HepG2 (cell line): ENCODE measurements at regions not wholly inside any gene's neighbourhood (a gene's known extent, or its start where the extent isn't known, plus 50 kb on each side); places are given as distances from the start of the nearest gene placed in this dataset.

Experiments
- ATAC-seq: fragments of 200-7000 bp; cut with Tn5 transposase; 3 replicates; pipeline ENCODE4 v1.9.1; 2020; ENCODE audit warnings: mild to moderate bottlenecking, moderate library complexity
- BruUV-seq: library from RNA; stranded (reverse); fragments of 400-500 nt; replicated peaks from 2 replicates; lab custom pipeline; 2021; lab: Mats Ljungman, UMichigan
- CTCF ChIA-PET: fragments of 300-600 bp; formaldehyde crosslinking; extraction: SDS; loops from one replicate; lab custom pipeline; 2021; ENCODE audit warnings: low total read pairs, inconsistent platforms, low intra/inter-chr PET ratio; lab: Yijun Ruan, JAX
- POLR2A ChIA-PET: fragments of 350-600 bp; sonication (Branson Sonifier 250); formaldehyde crosslinking; loops from one replicate; lab custom pipeline; 2020; ENCODE audit warnings: antibody characterized with exemption, inconsistent platforms; lab: Yijun Ruan, JAX
- DNase-seq: peaks from one replicate; pipeline ENCODE4 v3.0.0-alpha.2; 2015; ENCODE audit warnings: low spot score
- FAIRE-seq: peaks from 3 replicates; lab custom pipeline; 2011; peaks lifted over from hg19 to GRCh38; lab: Jason Lieb, UNC
- H2AFZ ChIP-seq: one replicate; pipeline ENCODE4 v1.6.1; 2011; ENCODE audit warnings: low read length, inconsistent platforms
- H3K27ac ChIP-seq: fragments of 300-600 bp; 3 replicates; pipeline ENCODE4 v1.8.0; 2011; ENCODE audit warnings: mixed run types, mild to moderate bottlenecking, mixed read lengths, low read length, inconsistent platforms; ENCODE audit not compliant: insufficient read depth; ENCODE audit errors: extremely low read length
- H3K27me3 ChIP-seq, 2 experiments: fragments of 200-600 bp in 1 of 2; 2 replicates in 1 of 2; 3 replicates in 1 of 2; pipeline versions ENCODE4 v1.6.0 to v1.8.0; 2011; ENCODE audit warnings: low read length in 2 of 2, mild to moderate bottlenecking in 2 of 2, moderate library complexity in 2 of 2, inconsistent platforms in 1 of 2; ENCODE audit not compliant: insufficient read depth in 2 of 2, control insufficient read depth in 1 of 2
- H3K36me3 ChIP-seq, 2 experiments: fragments of 200-600 bp in 1 of 2; replicated peaks in 1 of 2; 2 replicates in 1 of 2; 3 replicates in 1 of 2; pipeline versions ENCODE4 v1.5.1 to v1.8.0; 2011; ENCODE audit warnings: low read length in 2 of 2, inconsistent platforms in 1 of 2; ENCODE audit not compliant: insufficient read depth in 2 of 2, control insufficient read depth in 1 of 2
- H3K4me1 ChIP-seq: 2 replicates; pipeline ENCODE4 v1.5.1; 2012; ENCODE audit warnings: low read length, inconsistent platforms; ENCODE audit not compliant: insufficient read depth
- H3K4me2 ChIP-seq: 2 replicates; pipeline ENCODE4 v1.6.0; 2011; ENCODE audit warnings: low read depth, low read length, inconsistent platforms
- H3K4me3 ChIP-seq, 3 experiments: fragments of 200-600 bp in 1 of 3; sonication (generic), shearing (Covaris generic) in 1 of 3; replicated peaks in 1 of 3; 2 replicates each; pipeline ENCODE4 v1.5.1; 2011 to 2016; ENCODE audit warnings: low read length in 3 of 3, inconsistent platforms in 2 of 3, low read depth in 2 of 3, mild to moderate bottlenecking in 2 of 3, control low read depth in 1 of 3, mixed read lengths in 1 of 3; ENCODE audit not compliant: insufficient read depth in 1 of 3
- H3K79me2 ChIP-seq: one replicate; pipeline ENCODE4 v1.6.1; 2011; ENCODE audit warnings: low read length, inconsistent platforms; ENCODE audit not compliant: insufficient read depth
- H3K9ac ChIP-seq: 2 replicates; pipeline ENCODE4 v1.6.0; 2011; ENCODE audit warnings: mild to moderate bottlenecking, low read depth, low read length, inconsistent platforms; ENCODE audit not compliant: insufficient read depth
- H3K9me3 ChIP-seq: 2 replicates; pipeline ENCODE4 v1.5.1; 2012; ENCODE audit warnings: mild to moderate bottlenecking, low read length
- H4K20me1 ChIP-seq: 2 replicates; pipeline ENCODE4 v1.6.0; 2011; ENCODE audit warnings: inconsistent platforms, mild to moderate bottlenecking, low read length, moderate library complexity; ENCODE audit not compliant: insufficient read depth
- MIER3 ChIP-seq: IDR thresholded peaks from 2 replicates; pipeline ENCODE4 v1.6.1; 2016; ENCODE audit warnings: missing compliant biosample characterization, borderline replicate concordance
- MTERF4 ChIP-seq: sonication (generic); formaldehyde crosslinking; IDR thresholded peaks from 2 replicates; pipeline ENCODE4 v1.8.0; 2023; ENCODE audit warnings: mild to moderate bottlenecking, missing genetic modification reagents
- NBN ChIP-seq: fragments of 450-650 bp; conservative IDR thresholded peaks from 2 replicates; pipeline ENCODE4 v1.6.1; 2017
- TGIF2 ChIP-seq: IDR thresholded peaks from 2 replicates; pipeline ENCODE4 v1.6.1; 2016; ENCODE audit warnings: control low read depth, missing compliant biosample characterization
- U2AF2 ChIP-seq: fragments of 200-400 bp; formaldehyde crosslinking; IDR thresholded peaks from 2 replicates; pipeline ENCODE4 v1.6.1; 2017; ENCODE audit warnings: low read depth, mild to moderate bottlenecking, low read length
- ZC3H4 ChIP-seq: sonication (generic); formaldehyde crosslinking; IDR thresholded peaks from 2 replicates; pipeline ENCODE4 v1.4.0; 2020; ENCODE audit warnings: missing genetic modification reagents, borderline replicate concordance
- ZNF792 ChIP-seq: IDR thresholded peaks from 2 replicates; pipeline ENCODE4 v1.6.1; 2016
- WGBS: methylation state at CpG from one replicate; pipeline ENCODE4 v1.1.6; 2017; ENCODE audit warnings: low lambda C conversion rate; 5-methylcytosine and 5-hydroxymethylcytosine counted together
- in situ Hi-C: cut with HindIII; loops from 2 replicates; pipeline ENCODE4 v1.10.0; 2017; ENCODE audit warnings: low pct_unique_long_range_greater_than_20kb; ENCODE audit not compliant: extremely low pct_ligation_motif_present
- intact Hi-C: fragments of 100-400 bp; cut with micrococcal nuclease; formaldehyde crosslinking; loops from one replicate; pipeline ENCODE4 v1.10.0; 2022; ENCODE audit not compliant: unreplicated experiment
- TF ChIP-seq, protein P1 (sequence below): sonication (generic); formaldehyde crosslinking; IDR thresholded peaks from 2 replicates; pipeline ENCODE4 v1.4.0; 2020; ENCODE audit warnings: missing genetic modification reagents
- TF ChIP-seq, protein P2 (sequence below): sonication (generic); formaldehyde crosslinking; IDR thresholded peaks from 2 replicates; pipeline ENCODE4 v1.8.0; 2022; ENCODE audit warnings: mild to moderate bottlenecking, missing genetic modification reagents, moderate library complexity
- TF ChIP-seq, protein P3 (sequence below): sonication (generic); formaldehyde crosslinking; conservative IDR thresholded peaks from 2 replicates; pipeline ENCODE4 v1.5.0; 2020; ENCODE audit warnings: missing genetic modification reagents

DNA sequence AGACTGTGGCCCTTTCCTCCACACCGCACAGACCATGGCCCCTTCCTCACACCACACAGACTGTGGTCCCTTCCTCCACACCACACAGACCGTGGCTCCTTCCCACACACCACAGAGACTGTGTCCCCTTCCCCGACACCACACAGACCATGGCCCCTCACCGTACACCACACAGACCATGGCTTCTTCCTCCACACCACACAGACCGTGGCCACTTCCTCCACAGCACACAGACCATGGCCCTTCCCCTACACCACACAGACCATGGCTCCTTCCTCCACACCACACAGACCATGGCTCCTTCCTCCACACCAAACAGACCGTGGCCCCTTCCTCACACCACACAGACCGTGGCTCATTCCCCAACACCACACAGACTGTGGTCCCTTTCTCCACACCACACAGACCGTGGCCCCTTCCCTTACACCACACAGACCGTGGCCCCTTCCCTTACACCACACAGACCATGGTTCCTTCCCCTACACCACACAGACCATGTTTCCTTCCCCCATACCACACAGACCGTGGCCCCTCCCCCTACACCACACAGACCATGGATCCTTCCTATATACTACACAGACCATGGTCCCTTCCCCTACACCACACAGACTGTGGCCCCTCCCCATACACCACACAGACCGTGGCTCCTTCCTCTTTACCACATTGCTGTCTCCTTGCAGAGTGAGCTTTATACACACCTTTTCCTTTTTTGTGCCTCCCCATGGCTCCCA, 297.5 kb upstream of the FOXF1 start:
- H3K27me3 ChIP-seq, result peaks cover 4 to 13% of the 10 kb centered on the region in 2 experiments; a peak in 3 of 5 replicates
- ChIA-PET POLR2A (no interaction called here), CTCF (no interaction called here)
- H3K27ac ChIP-seq, result no peak overlapping the region
- no peak for ATAC-seq
- no peak overlapping the region for H3K9ac ChIP-seq
- BruUV-seq, result no TSS peak
- 11% methylated on average over 11 of the region's 11 CpGs for WGBS
- H3K4me3 ChIP-seq, result no peak overlapping the region
- intact Hi-C loops (no loop called here), in situ Hi-C loops (no loop called here)
- DNase-seq, result no peak
- no peaks in the 10 kb centered on the region for H3K79me2 ChIP-seq
- FAIRE-seq, result no peak
- no peak overlapping the region for H3K4me2 ChIP-seq
- H3K36me3 ChIP-seq, result no peaks in the 10 kb centered on the region
- H2AFZ ChIP-seq, result no peak overlapping the region
- H3K4me1 ChIP-seq, result no peaks in the 10 kb centered on the region
- H4K20me1 ChIP-seq, result no peaks in the 10 kb centered on the region
- no peak for TF ChIP-seq TGIF2 (CRISPR knock-in tag)
- TF ChIP-seq, protein P1, sequence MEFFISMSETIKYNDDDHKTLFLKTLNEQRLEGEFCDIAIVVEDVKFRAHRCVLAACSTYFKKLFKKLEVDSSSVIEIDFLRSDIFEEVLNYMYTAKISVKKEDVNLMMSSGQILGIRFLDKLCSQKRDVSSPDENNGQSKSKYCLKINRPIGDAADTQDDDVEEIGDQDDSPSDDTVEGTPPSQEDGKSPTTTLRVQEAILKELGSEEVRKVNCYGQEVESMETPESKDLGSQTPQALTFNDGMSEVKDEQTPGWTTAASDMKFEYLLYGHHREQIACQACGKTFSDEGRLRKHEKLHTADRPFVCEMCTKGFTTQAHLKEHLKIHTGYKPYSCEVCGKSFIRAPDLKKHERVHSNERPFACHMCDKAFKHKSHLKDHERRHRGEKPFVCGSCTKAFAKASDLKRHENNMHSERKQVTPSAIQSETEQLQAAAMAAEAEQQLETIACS, result no peak
- TF ChIP-seq NBN, result 0 out of 2 replicates have a peak, but pooled peaks have one; percentile 17
- TF ChIP-seq U2AF2, result no peak
- TF ChIP-seq ZNF792 (CRISPR knock-in tag), result no peak
- H3K9me3 ChIP-seq, result no peaks in the 10 kb centered on the region

- Histone ChIP-seq H3K27ac (no peak overlapping the region), H3K79me2 (no peaks in the 10 kb centered on the region), H3K9ac (no peak overlapping the region), H3K9me3 (no peaks in the 10 kb centered on the region), H2AFZ (no peak overlapping the region), H3K4me1 (no peaks in the 10 kb centered on the region), H3K36me3 (no peaks in the 10 kb centered on the region), H3K27me3 (peaks cover 4 to 20% of the 10 kb centered on the region in 2 experiments; a peak in 3 of 5 replicates), H3K4me2 (no peak overlapping the region), H4K20me1 (no peaks in the 10 kb centered on the region), H3K4me3 (no peak overlapping the region)
- FAIRE-seq (no peak), DNase-seq (no peak), ATAC-seq (no peak)
- in situ Hi-C loops, result no loop called here
- ChIA-PET CTCF (no interaction called here), POLR2A (no interaction called here)
- BruUV-seq, result no TSS peak
- intact Hi-C loops, result no loop called here
- WGBS, result 25% methylated on average over 12 of the region's 12 CpGs
- TF ChIP-seq MTERF4 (no peak), ZC3H4 (CRISPR knock-in tag) (no peak), MIER3 (CRISPR knock-in tag) (no peak)
- TF ChIP-seq, protein P2, sequence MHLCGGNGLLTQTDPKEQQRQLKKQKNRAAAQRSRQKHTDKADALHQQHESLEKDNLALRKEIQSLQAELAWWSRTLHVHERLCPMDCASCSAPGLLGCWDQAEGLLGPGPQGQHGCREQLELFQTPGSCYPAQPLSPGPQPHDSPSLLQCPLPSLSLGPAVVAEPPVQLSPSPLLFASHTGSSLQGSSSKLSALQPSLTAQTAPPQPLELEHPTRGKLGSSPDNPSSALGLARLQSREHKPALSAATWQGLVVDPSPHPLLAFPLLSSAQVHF (CRISPR knock-in tag), result no peak
- TF ChIP-seq, protein P3, sequence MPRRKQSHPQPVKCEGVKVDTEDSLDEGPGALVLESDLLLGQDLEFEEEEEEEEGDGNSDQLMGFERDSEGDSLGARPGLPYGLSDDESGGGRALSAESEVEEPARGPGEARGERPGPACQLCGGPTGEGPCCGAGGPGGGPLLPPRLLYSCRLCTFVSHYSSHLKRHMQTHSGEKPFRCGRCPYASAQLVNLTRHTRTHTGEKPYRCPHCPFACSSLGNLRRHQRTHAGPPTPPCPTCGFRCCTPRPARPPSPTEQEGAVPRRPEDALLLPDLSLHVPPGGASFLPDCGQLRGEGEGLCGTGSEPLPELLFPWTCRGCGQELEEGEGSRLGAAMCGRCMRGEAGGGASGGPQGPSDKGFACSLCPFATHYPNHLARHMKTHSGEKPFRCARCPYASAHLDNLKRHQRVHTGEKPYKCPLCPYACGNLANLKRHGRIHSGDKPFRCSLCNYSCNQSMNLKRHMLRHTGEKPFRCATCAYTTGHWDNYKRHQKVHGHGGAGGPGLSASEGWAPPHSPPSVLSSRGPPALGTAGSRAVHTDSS (CRISPR knock-in tag), result no peak
Measured at GRCh38 chr16:86213437-86214205, 296.7 kb upstream of the FOXF1 start.
